Hepatocyte (in vitro differentiated cells): ENCODE measurements at regions not wholly inside any gene's neighbourhood (a gene's known extent, or its start where the extent isn't known, plus 50 kb on each side); places are given as distances from the start of the nearest gene placed in this dataset.

Experiments
- DNase-seq: peaks from one replicate; pipeline ENCODE4 v3.0.0-alpha.2; 2016; ENCODE audit warnings: low spot score
- H2AFZ ChIP-seq: fragments of 200-600 bp; sonication (generic); 2 replicates; pipeline ENCODE4 v1.6.0; 2016; ENCODE audit warnings: antibody characterized with exemption, mild to moderate bottlenecking
- H3K27ac ChIP-seq: fragments of 200-600 bp; sonication (generic); 2 replicates; pipeline ENCODE4 v1.5.1; 2016; ENCODE audit warnings: mild to moderate bottlenecking
- H3K27me3 ChIP-seq: fragments of 200-600 bp; sonication (generic); 2 replicates; pipeline ENCODE4 v1.6.1; 2016
- H3K36me3 ChIP-seq: fragments of 200-600 bp; sonication (generic); replicated peaks from 2 replicates; pipeline ENCODE4 v1.5.1; 2016; ENCODE audit warnings: low read depth; ENCODE audit not compliant: insufficient read depth
- H3K4me1 ChIP-seq: fragments of 200-600 bp; sonication (generic); 2 replicates; pipeline ENCODE4 v1.5.1; 2016; ENCODE audit warnings: mild to moderate bottlenecking, moderate library complexity; ENCODE audit not compliant: insufficient read depth
- H3K4me2 ChIP-seq: fragments of 200-600 bp; sonication (generic); 2 replicates; pipeline ENCODE4 v1.6.0; 2016
- H3K4me3 ChIP-seq: fragments of 200-600 bp; sonication (generic); 2 replicates; pipeline ENCODE4 v1.5.1; 2016; ENCODE audit warnings: mild to moderate bottlenecking
- H3K79me2 ChIP-seq: fragments of 200-600 bp; sonication (generic); 2 replicates; pipeline ENCODE4 v1.6.0; 2017; ENCODE audit warnings: mild to moderate bottlenecking
- H3K9me2 ChIP-seq: fragments of 200-600 bp; sonication (generic); replicated peaks from 2 replicates; pipeline ENCODE4 v1.6.0; 2017; ENCODE audit warnings: mild to moderate bottlenecking; ENCODE audit not compliant: insufficient read depth
- H3K9me3 ChIP-seq: fragments of 200-600 bp; sonication (generic); 2 replicates; pipeline ENCODE4 v1.5.1; 2016; ENCODE audit warnings: low read depth, mild to moderate bottlenecking
- H4K20me1 ChIP-seq: fragments of 200-600 bp; sonication (generic); 2 replicates; pipeline ENCODE4 v1.6.0; 2016; ENCODE audit warnings: mild to moderate bottlenecking; ENCODE audit not compliant: insufficient read depth, poor library complexity, severe bottlenecking
- CTCF ChIP-seq: fragments of 200-600 bp; sonication (generic); IDR thresholded peaks from 2 replicates; pipeline ENCODE4 v1.5.1; 2016; ENCODE audit warnings: antibody characterized with exemption, mild to moderate bottlenecking; ENCODE audit not compliant: poor library complexity
- EZH2 ChIP-seq: fragments of 200-600 bp; sonication (generic); IDR thresholded peaks from 2 replicates; pipeline ENCODE4 v1.6.1; 2016; ENCODE audit warnings: antibody characterized with exemption, mild to moderate bottlenecking, borderline replicate concordance
- EZH2phosphoT487 ChIP-seq: fragments of 200-600 bp; sonication (generic); IDR thresholded peaks from one replicate; pipeline ENCODE4 v1.6.1; 2018; ENCODE audit warnings: antibody characterized with exemption, mild to moderate bottlenecking, low read depth, moderate library complexity; ENCODE audit not compliant: unreplicated experiment, severe bottlenecking
- WGBS: methylation state at CpG from one replicate; pipeline ENCODE4 v1.1.6; 2016; ENCODE audit warnings: low lambda C conversion rate; ENCODE audit errors: missing lambda C conversion rate; 5-methylcytosine and 5-hydroxymethylcytosine counted together

- H2AFZ ChIP-seq = no peak overlapping the region
- no peaks in the 10 kb centered on the region for H3K36me3 ChIP-seq
- no peak for DNase-seq
- TF ChIP-seq CTCF (no peak), EZH2phosphoT487 (no peak)
- H3K4me2 ChIP-seq = no peak overlapping the region
- H3K79me2 ChIP-seq = no peaks in the 10 kb centered on the region
- 89% methylated on average over 2 of the region's 2 CpGs for WGBS
- no peaks in the 10 kb centered on the region for H3K9me3 ChIP-seq
- no peaks in the 10 kb centered on the region for H3K9me2 ChIP-seq
- no peak overlapping the region for H3K4me3 ChIP-seq
- H3K4me1 ChIP-seq = peaks cover 5% of the 10 kb centered on the region
- no peak overlapping the region for H3K27ac ChIP-seq
- H4K20me1 ChIP-seq = no peaks in the 10 kb centered on the region
- H3K27me3 ChIP-seq = no peaks in the 10 kb centered on the region
These were observed 170.8 kb upstream of the RASSF8 start for GRCh38 chr12:25787701-25788100.

GRCh38 chr12:25788707-25789442, 169.6 kb upstream of the RASSF8 start:
- Histone ChIP-seq H3K4me2 (no peak overlapping the region), H4K20me1 (no peaks in the 10 kb centered on the region), H2AFZ (no peak overlapping the region), H3K4me3 (no peak overlapping the region), H3K27ac (no peak overlapping the region), H3K27me3 (no peaks in the 10 kb centered on the region), H3K4me1 (peaks cover 3% of the 10 kb centered on the region), H3K36me3 (no peaks in the 10 kb centered on the region), H3K9me3 (no peaks in the 10 kb centered on the region), H3K9me2 (no peaks in the 10 kb centered on the region), H3K79me2 (no peaks in the 10 kb centered on the region)
- no peak for TF ChIP-seq EZH2
- no peak for DNase-seq
- WGBS = 87% methylated on average over 1 of the region's 1 CpG

GRCh38 chr12:25789541-25789944, 168.9 kb upstream of the RASSF8 start:
- Histone ChIP-seq H3K36me3 (no peaks in the 10 kb centered on the region), H4K20me1 (no peaks in the 10 kb centered on the region), H3K27ac (no peak overlapping the region), H3K4me2 (no peak overlapping the region), H3K4me1 (no peaks in the 10 kb centered on the region), H3K27me3 (no peaks in the 10 kb centered on the region), H3K79me2 (no peaks in the 10 kb centered on the region), H3K4me3 (no peak overlapping the region), H3K9me2 (no peaks in the 10 kb centered on the region), H3K9me3 (no peaks in the 10 kb centered on the region), H2AFZ (no peak overlapping the region)
- 78% methylated on average over 4 of the region's 4 CpGs for WGBS
- DNase-seq = no peak
- no peak for TF ChIP-seq CTCF
- no peak for TF ChIP-seq EZH2
- TF ChIP-seq EZH2phosphoT487 = no peak

- Histone ChIP-seq H4K20me1 (no peaks in the 10 kb centered on the region), H3K4me3 (no peak overlapping the region), H3K79me2 (no peaks in the 10 kb centered on the region), H3K27me3 (no peaks in the 10 kb centered on the region), H3K4me1 (no peaks in the 10 kb centered on the region), H3K27ac (no peak overlapping the region), H3K36me3 (no peaks in the 10 kb centered on the region), H2AFZ (no peak overlapping the region), H3K9me2 (no peaks in the 10 kb centered on the region), H3K4me2 (no peak overlapping the region), H3K9me3 (no peaks in the 10 kb centered on the region)
- DNase-seq = no peak
- TF ChIP-seq EZH2 = no peak
- TF ChIP-seq EZH2phosphoT487 = no peak
- no peak for TF ChIP-seq CTCF
- whole genome bisulfite sequencing = 100% methylated on average over 1 of the region's 1 CpG
These were observed 166.5 kb upstream of the RASSF8 start for GRCh38 chr12:25792031-25792430.
